ENCODE measurements at regions not wholly inside any gene's neighbourhood (a gene's known extent, or its start where the extent isn't known, plus 50 kb on each side); places are given as distances from the start of the nearest gene placed in this dataset.
"Not testable (repeated sequence)": the region's sequence is repeated elsewhere in the genome, so short reads cannot be mapped to it uniquely, and the experiment has no call there.

- not testable (repeated sequence) for DNase-seq (ENCODE audit: low read depth in 4 of 4, low spot score in 3 of 4)
Observed at GRCh38 chr3:111006485-111006884, 65.1 kb upstream of the NECTIN3 start.

DNA sequence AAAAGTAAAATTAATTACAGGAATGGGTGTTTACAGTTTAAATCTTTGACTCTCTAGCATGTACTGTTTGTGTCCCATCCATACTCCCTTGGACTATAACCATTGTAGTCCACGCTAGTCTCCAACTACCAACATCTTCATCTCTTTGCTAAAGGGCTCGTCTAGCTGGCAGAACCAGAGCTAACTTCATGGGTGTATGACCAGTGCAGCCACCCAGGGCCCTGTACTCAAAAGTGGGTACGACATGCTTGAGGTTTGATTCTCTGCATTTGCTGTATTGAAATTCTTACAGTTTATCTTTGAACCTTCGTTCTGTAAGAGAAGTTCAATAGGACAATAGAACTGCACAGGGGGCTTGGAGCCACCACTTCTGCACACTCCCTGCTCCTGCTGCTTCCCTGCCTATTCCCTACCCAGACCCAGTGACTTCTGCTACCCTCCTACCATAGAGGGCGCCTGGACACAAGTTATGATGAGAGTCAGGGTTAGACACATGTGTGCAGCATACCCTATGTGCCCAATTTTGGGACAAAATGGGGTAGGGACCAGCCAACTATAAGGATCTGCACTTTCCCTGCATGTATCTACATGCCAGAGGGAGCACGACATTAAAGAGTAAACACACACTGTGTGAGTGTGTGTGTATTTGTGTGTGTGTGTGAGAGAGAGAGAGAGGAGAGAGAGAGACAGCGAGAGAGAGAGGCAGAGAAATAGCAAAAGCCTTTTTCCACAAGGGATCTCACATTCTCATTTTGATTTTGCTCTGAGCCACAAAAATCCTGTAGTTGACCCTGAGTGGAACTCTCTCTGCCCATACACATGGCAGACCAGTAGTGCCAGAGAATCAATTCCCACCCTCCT is 59.0 kb upstream of the NECTIN3 start:
- no peak for DNase-seq (ENCODE audit: low read depth in 4 of 4, low spot score in 3 of 4)

Measured in right renal pelvis (tissue), 4 donors.